ENCODE measurements at regions not wholly inside any gene's neighbourhood (a gene's known extent, or its start where the extent isn't known, plus 50 kb on each side); places are given as distances from the start of the nearest gene placed in this dataset.
"Not testable (repeated sequence)": the region's sequence is repeated elsewhere in the genome, so short reads cannot be mapped to it uniquely, and the experiment has no call there.

DNA sequence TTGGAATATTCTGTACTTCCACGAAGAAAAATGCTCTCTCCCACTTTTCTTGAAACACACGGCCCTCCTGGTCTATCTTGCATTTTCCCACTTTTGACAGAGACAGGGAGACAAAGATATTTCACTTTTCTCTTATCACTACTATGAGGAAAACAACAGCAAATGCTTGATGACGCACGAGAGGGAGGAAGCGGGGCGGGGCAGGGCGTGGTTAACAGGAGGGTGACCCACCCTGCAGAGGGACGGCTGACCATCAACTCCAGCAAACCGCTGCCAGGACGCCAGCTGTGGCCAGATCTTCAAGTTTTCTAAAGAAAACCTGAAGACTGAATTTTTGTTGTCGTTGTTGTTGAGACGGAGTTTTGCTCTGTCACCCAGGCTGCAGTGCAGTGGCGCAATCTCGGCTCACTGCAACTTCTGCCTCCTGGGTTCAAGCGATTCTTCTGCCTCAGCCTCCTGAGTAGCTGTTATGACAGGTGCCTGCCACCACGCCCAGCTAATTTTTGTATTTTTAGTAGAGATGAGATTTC, 63.8 kb downstream of the NSUN5 start:
- DNase-seq (ENCODE audit: low read depth in 2 of 2, low spot score in 1 of 2): not testable (repeated sequence)

GRCh38 chr7:73234994-73235717, 73.5 kb downstream of the NSUN5 start:
- DNase-seq (ENCODE audit: low read depth in 2 of 2, low spot score in 1 of 2): peak; percentile 73 to 79

GRCh38 chr7:73225745-73226144, 82.9 kb downstream of the NSUN5 start:
- not testable (repeated sequence) for DNase-seq (ENCODE audit: low read depth in 2 of 2, low spot score in 1 of 2)

DNA sequence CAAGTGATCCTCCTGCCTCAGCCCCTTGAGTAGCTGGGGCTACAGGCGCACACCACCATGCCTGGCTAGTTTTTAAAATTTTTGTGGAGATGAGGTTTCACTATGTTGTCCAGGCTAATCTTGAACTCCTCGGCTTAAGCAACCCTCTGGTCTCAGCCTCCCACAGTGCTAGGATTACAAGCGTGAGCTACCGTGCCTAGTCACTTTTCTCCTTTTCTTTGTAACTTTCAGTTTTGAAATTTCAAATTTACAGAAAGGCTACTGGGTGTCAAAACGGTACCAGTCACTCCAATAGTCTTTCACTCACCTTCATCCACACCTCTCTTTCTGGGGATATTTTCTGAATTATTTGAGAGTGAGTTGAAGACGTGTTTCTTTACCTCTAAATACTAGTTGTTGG, 86.9 kb downstream of the NSUN5 start:
- DNase-seq (ENCODE audit: low read depth in 2 of 2, low spot score in 1 of 2): not testable (repeated sequence)

DNA sequence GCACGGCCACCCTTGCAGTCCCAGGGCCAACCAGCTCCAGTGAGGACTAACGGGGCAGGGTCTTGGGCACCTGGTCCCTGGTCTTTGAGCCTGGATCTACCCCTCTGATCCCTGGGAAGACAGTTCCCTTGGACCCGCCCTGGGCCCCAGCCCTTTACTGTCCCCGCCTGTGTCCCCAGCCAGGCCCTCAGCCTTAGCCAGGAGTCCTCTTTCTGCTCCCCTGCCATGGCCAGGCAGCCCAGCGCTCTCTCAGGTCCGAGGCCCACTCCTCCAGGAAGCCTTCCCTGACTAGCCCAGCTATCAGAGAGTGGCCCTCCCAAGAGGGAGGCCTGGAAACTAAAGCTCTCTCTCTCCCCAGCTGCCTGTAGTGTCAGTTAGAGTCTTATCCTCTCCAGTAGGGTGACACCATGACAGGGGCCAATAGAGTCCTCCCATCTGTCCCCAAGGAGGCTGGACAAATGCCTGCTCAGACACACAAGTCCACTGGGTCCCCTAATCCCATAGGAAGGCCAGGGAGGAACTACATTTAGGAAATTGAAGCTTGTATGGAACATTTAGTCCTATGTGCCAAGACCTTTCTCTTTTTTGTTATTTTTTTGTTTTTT, 87.8 kb downstream of the NSUN5 start:
- not testable (repeated sequence) for DNase-seq (ENCODE audit: low read depth in 2 of 2, low spot score in 1 of 2)

DNA sequence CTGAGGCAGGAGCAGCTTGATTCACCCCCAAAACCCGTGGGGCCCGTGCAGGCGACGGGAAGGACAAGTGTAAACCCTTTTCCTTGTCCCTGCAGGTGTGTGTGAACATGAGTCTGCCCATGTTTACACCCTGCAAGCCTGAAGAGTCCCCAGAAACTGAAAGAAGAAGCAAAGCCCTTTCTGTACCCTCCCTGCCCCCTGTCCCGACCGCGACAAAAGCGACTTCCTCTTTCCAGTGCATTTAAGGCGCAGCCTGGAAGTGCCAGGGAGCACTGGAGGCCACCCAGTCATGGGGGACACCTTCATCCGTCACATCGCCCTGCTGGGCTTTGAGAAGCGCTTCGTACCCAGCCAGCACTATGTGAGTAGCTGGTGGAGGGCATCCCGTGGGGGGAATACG, 88.3 kb downstream of the NSUN5 start:
- not testable (repeated sequence) for DNase-seq (ENCODE audit: low read depth in 2 of 2, low spot score in 1 of 2)

- not testable (repeated sequence) for DNase-seq (ENCODE audit: low read depth in 2 of 2, low spot score in 1 of 2)
Observed at GRCh38 chr7:73218802-73219201, 89.8 kb downstream of the NSUN5 start.

- DNase-seq (ENCODE audit: low read depth in 2 of 2, low spot score in 1 of 2): not testable (repeated sequence)
Observed at GRCh38 chr7:73216046-73216675, 92.5 kb downstream of the NSUN5 start.

- DNase-seq (ENCODE audit: low read depth in 2 of 2, low spot score in 1 of 2): not testable (repeated sequence)
Observed at GRCh38 chr7:73215232-73215631, 93.4 kb downstream of the NSUN5 start.

DNA sequence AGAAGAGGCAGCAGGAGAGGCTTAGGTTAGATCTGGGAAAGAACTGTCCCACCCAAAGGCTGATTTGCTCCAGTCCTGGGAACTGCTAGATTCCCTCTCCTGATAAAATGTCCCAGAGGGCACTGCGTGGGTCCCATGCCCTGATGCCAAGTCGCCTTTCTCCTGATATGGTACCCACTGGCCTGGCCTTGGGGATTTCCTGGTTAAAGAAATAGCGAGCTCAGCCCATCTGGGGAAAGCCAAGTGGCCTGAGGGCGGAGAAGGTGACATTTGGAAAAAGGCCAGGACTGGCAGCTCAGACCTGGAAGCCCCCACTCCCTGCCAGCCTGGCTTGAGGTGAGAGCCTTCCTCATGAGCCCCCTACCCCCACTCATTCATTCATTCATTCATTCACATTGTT, 94.2 kb downstream of the NSUN5 start:
- DNase-seq (ENCODE audit: low read depth in 2 of 2, low spot score in 1 of 2): not testable (repeated sequence)

DNA sequence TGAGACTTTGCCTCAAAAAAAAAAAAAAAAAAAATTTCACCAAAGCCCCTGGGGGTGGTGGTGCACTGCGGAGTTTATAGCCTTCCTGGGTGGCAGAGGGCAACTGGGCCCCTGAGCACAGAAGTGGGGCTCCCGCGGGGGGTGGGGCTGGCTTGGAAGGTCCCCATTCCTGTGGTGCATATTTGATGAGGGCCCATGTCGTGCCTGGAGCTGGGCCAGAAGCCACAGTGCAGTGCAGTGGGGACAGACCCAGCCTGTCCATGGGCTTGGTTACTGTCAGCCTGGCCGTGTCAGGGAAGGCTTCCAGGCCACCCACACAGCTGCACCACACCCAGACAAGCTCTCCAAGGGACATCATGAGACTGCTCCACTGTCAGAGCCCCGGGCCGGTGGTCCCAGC, 95.5 kb downstream of the NSUN5 start:
- not testable (repeated sequence) for DNase-seq (ENCODE audit: low read depth in 2 of 2, low spot score in 1 of 2)

DNA sequence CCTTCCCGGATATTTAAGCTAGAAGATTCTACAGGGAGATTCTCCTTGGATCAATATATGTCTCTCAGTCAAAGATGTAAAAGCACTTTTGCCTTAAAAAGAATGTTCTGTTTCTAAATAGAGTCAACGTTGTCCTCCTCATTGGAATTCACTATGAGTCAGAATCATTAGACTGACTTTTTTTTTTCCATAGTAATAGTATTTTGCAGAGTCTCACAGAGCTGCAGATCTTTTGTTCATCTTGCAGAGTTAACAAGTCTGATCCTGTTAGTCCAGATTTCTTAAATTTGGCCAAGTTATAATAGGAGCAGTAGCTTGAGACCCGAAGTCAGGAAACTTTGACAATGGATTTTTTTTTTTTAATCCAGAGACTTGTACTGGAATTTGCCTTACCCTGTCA, 103.0 kb downstream of the NSUN5 start:
- DNase-seq (ENCODE audit: low read depth in 2 of 2, low spot score in 1 of 2): not testable (repeated sequence)

- DNase-seq (ENCODE audit: low read depth in 2 of 2, low spot score in 1 of 2): not testable (repeated sequence)
Observed at GRCh38 chr7:73204898-73205297, 103.7 kb downstream of the NSUN5 start.

- not testable (repeated sequence) for DNase-seq (ENCODE audit: low read depth in 2 of 2, low spot score in 1 of 2)
Observed at GRCh38 chr7:73203312-73203711, 105.3 kb downstream of the NSUN5 start.

- DNase-seq (ENCODE audit: low read depth in 2 of 2, low spot score in 1 of 2): not testable (repeated sequence)
Observed at GRCh38 chr7:73201264-73201663, 107.4 kb downstream of the NSUN5 start.

- not testable (repeated sequence) for DNase-seq (ENCODE audit: low read depth in 2 of 2, low spot score in 1 of 2)
Observed at GRCh38 chr7:73200518-73201099, 108.0 kb downstream of the NSUN5 start.

DNA sequence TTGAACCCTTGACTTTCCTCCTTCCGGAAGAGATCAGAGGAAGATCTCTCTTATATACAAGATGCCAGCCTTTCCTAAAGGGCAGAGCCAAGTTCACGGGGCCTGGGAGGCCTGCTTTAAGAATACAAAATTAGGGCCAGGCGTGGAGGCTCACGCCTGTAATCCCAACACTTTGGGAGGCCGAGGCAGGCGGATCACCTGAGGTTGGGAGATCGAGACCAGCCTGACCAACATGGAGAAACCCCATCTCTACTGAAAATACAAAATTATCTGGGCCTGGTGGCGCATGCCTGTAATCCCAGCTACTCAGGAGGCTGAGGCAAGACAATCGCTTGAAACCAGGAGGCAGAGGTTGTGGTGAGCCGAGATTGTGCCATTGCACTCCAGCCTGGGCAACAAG, 108.2 kb upstream of the SPDYE9 start:
- not testable (repeated sequence) for DNase-seq (ENCODE audit: low read depth in 2 of 2, low spot score in 1 of 2)

DNA sequence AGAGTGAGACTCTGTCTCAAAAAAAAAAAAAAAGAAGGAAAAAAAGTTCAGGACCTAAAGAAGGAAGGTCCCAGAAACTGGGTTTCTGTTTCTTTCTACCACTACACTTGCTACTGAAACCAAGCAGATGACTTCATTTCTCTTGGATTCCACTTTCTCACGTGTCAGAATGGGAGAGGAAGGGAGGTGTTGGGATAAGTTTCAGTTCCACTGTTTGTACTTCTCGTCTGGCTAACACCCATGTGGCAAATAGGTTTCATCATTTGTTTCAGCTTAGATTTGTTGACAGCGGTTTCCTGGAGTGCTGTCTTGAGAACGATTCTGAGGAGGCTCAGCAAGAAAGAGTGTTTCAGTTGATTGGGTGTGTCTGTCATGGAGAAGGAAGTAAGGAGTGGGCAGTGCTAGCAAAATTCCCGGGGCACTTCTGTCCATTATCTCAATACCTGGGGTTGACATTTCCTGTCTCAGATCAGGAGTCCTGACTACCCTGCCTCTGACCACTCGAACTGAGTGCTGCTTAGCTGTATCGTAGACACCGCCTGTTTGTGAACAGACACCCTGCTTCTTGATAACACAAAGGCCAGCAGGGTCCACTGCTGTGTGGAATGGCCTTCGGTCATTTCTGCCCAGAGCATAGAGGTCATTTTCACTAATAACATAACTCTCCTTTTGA, 104.8 kb upstream of the SPDYE9 start:
- DNase-seq (ENCODE audit: low read depth in 2 of 2, low spot score in 1 of 2): not testable (repeated sequence)

- DNase-seq (ENCODE audit: low read depth in 2 of 2, low spot score in 1 of 2): not testable (repeated sequence)
Observed at GRCh38 chr7:73188287-73188686, 102.4 kb upstream of the SPDYE9 start.

GRCh38 chr7:73186589-73187309, 100.9 kb upstream of the SPDYE9 start:
- DNase-seq (ENCODE audit: low read depth in 2 of 2, low spot score in 1 of 2): not testable (repeated sequence)
